ENCODE measurements at regions not wholly inside any gene's neighbourhood (a gene's known extent, or its start where the extent isn't known, plus 50 kb on each side); places are given as distances from the start of the nearest gene placed in this dataset.
A peak's percentile ranks its signal among the peaks of the same experiment; 100 is the strongest.
"Not testable (repeated sequence)": the region's sequence is repeated elsewhere in the genome, so short reads cannot be mapped to it uniquely, and the experiment has no call there.

- DNase-seq (ENCODE audit: low spot score), result no peak
Measured at GRCh38 chr7:94174956-94175355, 170.8 kb upstream of the BET1 start.

- no peak for DNase-seq (ENCODE audit: low spot score)
Measured at GRCh38 chr7:94176694-94177200, 172.6 kb upstream of the BET1 start.

- no peak for DNase-seq (ENCODE audit: low spot score)
Measured at GRCh38 chr7:94177441-94177840, 173.3 kb upstream of the BET1 start.

- no peak for DNase-seq (ENCODE audit: low spot score)
Measured at GRCh38 chr7:94178230-94178629, 174.1 kb upstream of the BET1 start.

GRCh38 chr7:94179466-94179865 is 175.3 kb upstream of the BET1 start:
- no peak for DNase-seq (ENCODE audit: low spot score)

GRCh38 chr7:94182066-94182465 is 177.9 kb upstream of the BET1 start:
- DNase-seq (ENCODE audit: low spot score), result peak; percentile 53

- DNase-seq (ENCODE audit: low spot score), result no peak
Measured at GRCh38 chr7:94182721-94183120, 178.6 kb upstream of the BET1 start.

- peak; percentile 87 for DNase-seq (ENCODE audit: low spot score)
Measured at GRCh38 chr7:94183289-94183749, 179.2 kb upstream of the BET1 start.

GRCh38 chr7:94183891-94184290 is 179.7 kb upstream of the BET1 start:
- DNase-seq (ENCODE audit: low spot score), result no peak

GRCh38 chr7:94188350-94188749 is 184.2 kb upstream of the BET1 start:
- no peak for DNase-seq (ENCODE audit: low spot score)

GRCh38 chr7:94190599-94191061 is 186.5 kb upstream of the BET1 start:
- DNase-seq (ENCODE audit: low spot score), result peak; percentile 81

- not testable (repeated sequence) for DNase-seq (ENCODE audit: low spot score)
Measured at GRCh38 chr7:94194426-94194825, 190.3 kb upstream of the BET1 start.

- no peak for DNase-seq (ENCODE audit: low spot score)
Measured at GRCh38 chr7:94195201-94195600, 191.0 kb upstream of the BET1 start.

GRCh38 chr7:94195813-94196212 is 191.7 kb upstream of the BET1 start:
- DNase-seq (ENCODE audit: low spot score), result no peak

- no peak for DNase-seq (ENCODE audit: low spot score)
Measured at GRCh38 chr7:94205529-94205928, 189.2 kb upstream of the COL1A2 start.

GRCh38 chr7:94206295-94206694 is 188.4 kb upstream of the COL1A2 start:
- DNase-seq (ENCODE audit: low spot score), result no peak

- no peak for DNase-seq (ENCODE audit: low spot score)
Measured at GRCh38 chr7:94212160-94212559, 182.5 kb upstream of the COL1A2 start.

GRCh38 chr7:94216944-94217461 is 177.7 kb upstream of the COL1A2 start:
- DNase-seq (ENCODE audit: low spot score), result no peak

- DNase-seq (ENCODE audit: low spot score), result no peak
Measured at GRCh38 chr7:94217766-94218165, 176.9 kb upstream of the COL1A2 start.

GRCh38 chr7:94222516-94222915 is 172.2 kb upstream of the COL1A2 start:
- DNase-seq (ENCODE audit: low spot score), result no peak

- peak; percentile 59 for DNase-seq (ENCODE audit: low spot score)
Measured at GRCh38 chr7:94223375-94224084, 171.2 kb upstream of the COL1A2 start.

- no peak for DNase-seq (ENCODE audit: low spot score)
Measured at GRCh38 chr7:94228223-94228622, 166.5 kb upstream of the COL1A2 start.

- no peak for DNase-seq (ENCODE audit: low spot score)
Measured at GRCh38 chr7:94228678-94229077, 166.0 kb upstream of the COL1A2 start.

GRCh38 chr7:94231305-94231704 is 163.4 kb upstream of the COL1A2 start:
- DNase-seq (ENCODE audit: low spot score), result no peak

All from AG08395 (cell line).